Smooth muscle cell (in vitro differentiated cells): ENCODE measurements at regions not wholly inside any gene's neighbourhood (a gene's known extent, or its start where the extent isn't known, plus 50 kb on each side); places are given as distances from the start of the nearest gene placed in this dataset.
A peak's percentile ranks its signal among the peaks of the same experiment; 100 is the strongest.

Experiments used
- DNase-seq: peaks from one replicate; lab custom pipeline; 2025; ENCODE audit not compliant: unreplicated experiment; lab: John Stamatoyannopoulos, UW
- H2AFZ ChIP-seq: fragments of 200-600 bp; sonication (generic); 2 replicates; pipeline ENCODE4 v1.6.0; 2016; ENCODE audit warnings: antibody characterized with exemption, low read depth, mild to moderate bottlenecking
- H3F3A ChIP-seq: fragments of 200-600 bp; sonication (generic); 2 replicates; pipeline ENCODE4 v1.6.0; 2017; ENCODE audit warnings: antibody characterized with exemption, low read depth
- H3K27ac ChIP-seq: fragments of 200-600 bp; sonication (generic); 2 replicates; pipeline ENCODE4 v1.5.1; 2016; ENCODE audit warnings: low read depth, mild to moderate bottlenecking
- H3K27me3 ChIP-seq: fragments of 200-600 bp; sonication (generic); 2 replicates; pipeline ENCODE4 v1.6.1; 2016; ENCODE audit warnings: low read depth, mild to moderate bottlenecking
- H3K36me3 ChIP-seq: fragments of 200-600 bp; sonication (generic); 2 replicates; pipeline ENCODE4 v1.5.1; 2016; ENCODE audit warnings: low read depth
- H3K4me1 ChIP-seq: fragments of 200-600 bp; sonication (generic); 2 replicates; pipeline ENCODE4 v1.5.1; 2016; ENCODE audit warnings: low read depth
- H3K4me2 ChIP-seq: fragments of 200-600 bp; sonication (generic); 2 replicates; pipeline ENCODE4 v1.6.0; 2016; ENCODE audit warnings: mild to moderate bottlenecking
- H3K4me3 ChIP-seq: fragments of 200-600 bp; sonication (generic); 2 replicates; pipeline ENCODE4 v1.5.1; 2016; ENCODE audit warnings: mild to moderate bottlenecking
- H3K79me2 ChIP-seq: fragments of 200-600 bp; sonication (generic); 2 replicates; pipeline ENCODE4 v1.6.0; 2016; ENCODE audit warnings: low read depth, mild to moderate bottlenecking
- H3K9ac ChIP-seq: fragments of 200-600 bp; sonication (generic); 2 replicates; pipeline ENCODE4 v1.6.0; 2016; ENCODE audit warnings: low read depth
- H3K9me3 ChIP-seq: fragments of 200-600 bp; sonication (generic); replicated peaks from 2 replicates; pipeline ENCODE4 v1.5.1; 2016; ENCODE audit warnings: low read depth
- H4K20me1 ChIP-seq: fragments of 200-600 bp; sonication (generic); 2 replicates; pipeline ENCODE4 v1.6.0; 2016; ENCODE audit warnings: low read depth
- WGBS: methylation state at CpG from one replicate; pipeline ENCODE4 v1.1.7; 2016; ENCODE audit warnings: low lambda C conversion rate; 5-methylcytosine and 5-hydroxymethylcytosine counted together
- TF ChIP-seq, protein P1 (sequence below): fragments of 200-600 bp; sonication (generic); IDR thresholded peaks from 2 replicates; pipeline ENCODE4 v1.5.1; 2017; ENCODE audit warnings: borderline replicate concordance, mild to moderate bottlenecking, antibody characterized with exemption; ENCODE audit not compliant: insufficient read depth, poor library complexity, severe bottlenecking

DNA sequence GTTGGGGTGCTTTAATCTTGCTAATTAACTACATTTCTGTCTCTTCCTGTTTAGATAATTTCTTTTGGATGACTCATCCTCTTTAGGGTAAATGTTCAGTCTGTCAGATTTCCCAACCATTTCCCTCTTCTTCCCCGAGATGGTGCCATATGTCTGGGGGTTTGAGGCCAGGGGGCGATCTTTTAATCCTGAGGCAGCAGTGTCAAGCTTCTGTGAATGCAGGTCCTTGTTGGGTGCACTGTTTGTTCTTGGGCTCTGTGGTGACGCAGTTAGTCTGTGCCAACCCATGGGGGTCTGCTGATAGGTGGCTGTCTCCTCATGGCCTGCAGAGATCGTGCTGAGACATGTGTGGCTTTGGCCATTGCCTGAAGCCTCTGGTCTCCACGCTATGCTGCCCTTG lies 420.4 kb downstream of the NDFIP2 start:
- Histone ChIP-seq H3K4me2 (peak overlapping the region; percentile 27), H3K27ac (peak overlapping the region; percentile 25), H3K9me3 (no peaks in the 10 kb centered on the region), H3K4me1 (peaks cover 3% of the 10 kb centered on the region), H3K36me3 (no peaks in the 10 kb centered on the region), H3K4me3 (no peak overlapping the region), H3K79me2 (no peaks in the 10 kb centered on the region), H3K9ac (no peak overlapping the region), H3F3A (no peaks in the 10 kb centered on the region), H4K20me1 (no peaks in the 10 kb centered on the region), H3K27me3 (no peaks in the 10 kb centered on the region), H2AFZ (peak overlapping the region; percentile 13)
- WGBS: 51% methylated on average over 5 of the region's 5 CpGs
- TF ChIP-seq, protein P1, sequence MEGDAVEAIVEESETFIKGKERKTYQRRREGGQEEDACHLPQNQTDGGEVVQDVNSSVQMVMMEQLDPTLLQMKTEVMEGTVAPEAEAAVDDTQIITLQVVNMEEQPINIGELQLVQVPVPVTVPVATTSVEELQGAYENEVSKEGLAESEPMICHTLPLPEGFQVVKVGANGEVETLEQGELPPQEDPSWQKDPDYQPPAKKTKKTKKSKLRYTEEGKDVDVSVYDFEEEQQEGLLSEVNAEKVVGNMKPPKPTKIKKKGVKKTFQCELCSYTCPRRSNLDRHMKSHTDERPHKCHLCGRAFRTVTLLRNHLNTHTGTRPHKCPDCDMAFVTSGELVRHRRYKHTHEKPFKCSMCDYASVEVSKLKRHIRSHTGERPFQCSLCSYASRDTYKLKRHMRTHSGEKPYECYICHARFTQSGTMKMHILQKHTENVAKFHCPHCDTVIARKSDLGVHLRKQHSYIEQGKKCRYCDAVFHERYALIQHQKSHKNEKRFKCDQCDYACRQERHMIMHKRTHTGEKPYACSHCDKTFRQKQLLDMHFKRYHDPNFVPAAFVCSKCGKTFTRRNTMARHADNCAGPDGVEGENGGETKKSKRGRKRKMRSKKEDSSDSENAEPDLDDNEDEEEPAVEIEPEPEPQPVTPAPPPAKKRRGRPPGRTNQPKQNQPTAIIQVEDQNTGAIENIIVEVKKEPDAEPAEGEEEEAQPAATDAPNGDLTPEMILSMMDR: peak; percentile 29
- DNase-seq: no peak

DNA sequence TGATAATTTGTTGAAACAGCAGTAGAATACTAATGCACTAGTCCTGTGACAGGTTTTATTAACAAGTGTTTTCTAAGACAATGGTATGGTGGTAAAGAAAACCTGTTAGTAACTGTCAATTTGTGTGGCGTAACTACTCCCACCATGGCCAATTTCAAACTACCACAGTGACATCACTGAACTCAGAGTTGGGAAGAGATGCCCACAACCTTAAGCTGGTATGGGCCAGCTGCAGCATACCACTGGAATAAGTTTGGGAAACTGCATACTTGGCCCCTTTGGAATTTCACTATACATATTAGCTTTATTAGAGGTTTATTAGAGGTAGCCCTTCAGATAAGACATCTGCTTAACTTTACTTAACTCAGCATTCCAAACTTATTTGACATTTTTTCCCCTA lies 419.4 kb downstream of the NDFIP2 start:
- no peaks in the 10 kb centered on the region for H3F3A ChIP-seq
- no peak overlapping the region for H3K4me3 ChIP-seq
- H3K27ac ChIP-seq: no peak overlapping the region
- no peak overlapping the region for H3K4me2 ChIP-seq
- H3K27me3 ChIP-seq: no peaks in the 10 kb centered on the region
- H3K79me2 ChIP-seq: no peaks in the 10 kb centered on the region
- H3K9me3 ChIP-seq: no peaks in the 10 kb centered on the region
- H2AFZ ChIP-seq: no peak overlapping the region
- TF ChIP-seq, protein P1: no peak
- H3K36me3 ChIP-seq: no peaks in the 10 kb centered on the region
- WGBS: 75% methylated on average over 1 of the region's 1 CpG
- H3K9ac ChIP-seq: no peak overlapping the region
- DNase-seq: no peak
- peaks cover 3% of the 10 kb centered on the region for H3K4me1 ChIP-seq
- no peaks in the 10 kb centered on the region for H4K20me1 ChIP-seq

DNA sequence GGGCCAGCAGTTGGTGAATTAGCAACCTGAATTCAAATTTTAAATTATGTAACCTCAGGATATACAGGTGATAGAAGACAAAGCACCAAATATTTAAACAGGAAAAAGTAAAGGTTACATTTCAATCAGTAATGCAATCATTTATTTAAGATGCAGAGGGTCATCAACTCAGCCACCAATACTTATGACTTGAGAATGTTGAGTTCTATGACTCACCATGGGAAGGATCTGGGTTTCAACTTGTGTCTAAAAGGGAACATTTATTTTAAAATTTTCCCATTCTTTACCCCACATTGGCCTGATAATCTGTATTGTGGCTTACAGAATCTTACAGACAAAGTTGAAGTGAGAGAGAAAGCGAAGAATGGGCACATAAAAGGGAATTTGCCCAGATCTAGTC lies 418.0 kb downstream of the NDFIP2 start:
- no peaks in the 10 kb centered on the region for H3K79me2 ChIP-seq
- no peak overlapping the region for H3K9ac ChIP-seq
- H3K27me3 ChIP-seq: no peaks in the 10 kb centered on the region
- TF ChIP-seq, protein P1: no peak
- peaks cover 3% of the 10 kb centered on the region for H3K4me1 ChIP-seq
- WGBS: 91% methylated on average over 1 of the region's 1 CpG
- H3K4me3 ChIP-seq: no peak overlapping the region
- no peak overlapping the region for H3K4me2 ChIP-seq
- no peak overlapping the region for H2AFZ ChIP-seq
- H4K20me1 ChIP-seq: no peaks in the 10 kb centered on the region
- H3K27ac ChIP-seq: no peak overlapping the region
- H3K9me3 ChIP-seq: no peaks in the 10 kb centered on the region
- H3F3A ChIP-seq: no peaks in the 10 kb centered on the region
- DNase-seq: no peak
- no peaks in the 10 kb centered on the region for H3K36me3 ChIP-seq

DNA sequence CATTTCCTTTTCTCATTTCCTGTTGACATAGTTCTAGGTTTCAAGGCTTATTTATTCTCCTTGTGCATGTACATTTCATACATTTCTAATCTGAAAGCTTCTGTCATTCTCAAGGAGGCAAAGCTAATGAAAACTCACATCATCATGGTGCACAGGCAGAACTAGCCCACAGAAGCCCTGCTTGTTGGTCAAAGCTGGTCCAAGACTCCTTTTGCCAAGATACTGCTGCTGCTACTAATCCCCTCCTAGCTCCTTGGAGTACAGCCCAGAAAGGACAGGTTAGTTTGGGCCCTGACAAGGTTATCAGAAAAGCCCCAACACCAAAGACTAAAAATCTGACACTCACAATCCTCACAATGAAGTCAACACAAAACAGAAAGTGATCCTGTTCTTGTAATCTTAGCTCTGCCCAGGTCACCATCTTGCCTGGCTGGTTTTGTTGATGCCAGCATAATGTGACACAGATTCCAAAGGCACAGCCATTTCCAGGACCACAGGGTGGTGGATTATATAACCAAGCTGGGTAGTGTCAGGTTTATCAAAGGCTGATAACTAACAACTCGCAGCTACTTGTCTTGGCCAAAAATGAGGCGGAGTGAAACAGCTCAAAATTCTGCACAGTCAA lies 417.4 kb downstream of the NDFIP2 start:
- 78% methylated on average over 2 of the region's 2 CpGs for WGBS
- TF ChIP-seq, protein P1: no peak
- Histone ChIP-seq H3K9me3 (no peaks in the 10 kb centered on the region), H3F3A (no peaks in the 10 kb centered on the region), H3K9ac (no peak overlapping the region), H2AFZ (no peak overlapping the region), H4K20me1 (no peaks in the 10 kb centered on the region), H3K79me2 (no peaks in the 10 kb centered on the region), H3K27me3 (no peaks in the 10 kb centered on the region), H3K4me3 (no peak overlapping the region), H3K4me2 (no peak overlapping the region), H3K27ac (no peak overlapping the region), H3K4me1 (peaks cover 3% of the 10 kb centered on the region), H3K36me3 (no peaks in the 10 kb centered on the region)
- DNase-seq: no peak
